ENCODE measurements at regions not wholly inside any gene's neighbourhood (a gene's known extent, or its start where the extent isn't known, plus 50 kb on each side); places are given as distances from the start of the nearest gene placed in this dataset.

DNA sequence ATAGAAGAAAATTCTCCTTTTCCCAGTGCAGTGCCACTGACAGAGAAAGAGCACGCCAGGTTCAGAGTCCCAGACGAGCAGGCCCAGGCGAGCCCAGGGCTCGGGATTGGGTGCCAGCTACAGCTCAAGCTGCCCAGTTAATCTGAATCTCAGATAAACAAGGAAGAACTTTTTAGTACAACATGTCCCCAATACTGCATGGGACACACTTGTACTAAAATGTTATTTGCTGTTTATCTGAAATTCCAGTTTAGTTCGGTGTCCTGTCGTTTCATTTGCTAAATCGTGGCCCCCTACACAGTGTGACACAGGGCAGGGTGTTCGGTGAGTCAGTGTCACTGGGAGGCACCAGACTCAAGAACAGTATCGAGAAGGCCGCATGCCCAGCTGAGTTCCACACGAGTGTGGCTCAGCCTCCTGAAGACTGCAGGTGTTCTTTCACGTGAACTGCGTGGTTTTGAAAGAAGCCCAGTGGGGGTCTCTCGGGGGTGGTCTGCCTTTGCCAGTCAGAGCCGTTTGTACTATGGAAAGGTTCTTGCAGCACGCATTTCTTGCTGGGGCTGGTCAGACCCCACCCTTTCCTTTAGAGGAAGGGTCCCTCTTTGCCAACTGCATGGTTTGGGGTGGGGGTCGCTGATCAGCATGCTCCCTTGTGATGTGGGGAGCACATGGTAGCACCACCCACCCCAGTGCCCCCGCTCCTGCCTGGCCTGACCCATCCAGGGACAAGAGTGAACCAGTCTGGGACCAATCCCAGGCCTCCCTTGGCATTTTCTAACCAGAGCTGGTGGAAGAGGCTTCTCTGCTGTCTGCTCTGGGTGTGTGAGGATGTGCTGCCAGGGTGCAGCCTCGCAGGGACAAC lies 115.6 kb upstream of the B3GAT1 start:
- TF ChIP-seq CTCF (IDR thresholded peaks at IDR 0.05; ENCODE audit: low read length) (no peak), EZH2 (IDR thresholded peaks at IDR 0.05; ENCODE audit: borderline replicate concordance, low read length) (no peak)

Measured in OCI-LY1 (cell line).